Panc1 (cell line): ENCODE measurements at regions not wholly inside any gene's neighbourhood (a gene's known extent, or its start where the extent isn't known, plus 50 kb on each side); places are given as distances from the start of the nearest gene placed in this dataset.

Experiments
- ATAC-seq: fragments of 200-7000 bp; cut with Tn5 transposase; 2 replicates; pipeline ENCODE4 v1.9.1; 2020; ENCODE audit warnings: mild to moderate bottlenecking, moderate library complexity
- BruUV-seq: library from RNA; stranded (reverse); fragments of 400-500 nt; replicated peaks from 2 replicates; lab custom pipeline; 2021; lab: Mats Ljungman, UMichigan
- CTCF ChIA-PET: fragments of 300-600 bp; sonication (Branson Sonifier 250); formaldehyde crosslinking; loops from one replicate; lab custom pipeline; 2022; ENCODE audit warnings: antibody characterized with exemption; lab: Charles Lee
- POLR2A ChIA-PET: fragments of 300-600 bp; sonication (Branson Sonifier 250); formaldehyde crosslinking; loops from one replicate; lab custom pipeline; 2022; ENCODE audit warnings: antibody characterized with exemption; lab: Charles Lee
- DNase-seq: peaks from one replicate; pipeline ENCODE4 v3.0.0-alpha.2; 2010; ENCODE audit warnings: low read depth, low spot score
- H3K27ac ChIP-seq: 2 replicates; pipeline ENCODE4 v1.5.1; 2011; ENCODE audit warnings: mild to moderate bottlenecking, low read length, inconsistent platforms
- H3K27me3 ChIP-seq: fragments of 200-500 bp; sonication (Bioruptor generic); 2 replicates; pipeline ENCODE4 v1.6.0; 2014; ENCODE audit warnings: low read length, inconsistent platforms; ENCODE audit not compliant: control insufficient read depth, insufficient read depth
- H3K36me3 ChIP-seq: fragments of 200-500 bp; sonication (Bioruptor generic); 2 replicates; pipeline ENCODE4 v1.5.1; 2014; ENCODE audit warnings: inconsistent platforms, mild to moderate bottlenecking, low read length, moderate library complexity; ENCODE audit not compliant: control insufficient read depth, insufficient read depth
- H3K4me1 ChIP-seq: 2 replicates; pipeline ENCODE4 v1.5.1; 2011; ENCODE audit warnings: inconsistent platforms, mild to moderate bottlenecking, low read length, moderate library complexity; ENCODE audit not compliant: control insufficient read depth, insufficient read depth
- H3K4me3 ChIP-seq, 2 experiments: 2 replicates each; pipeline ENCODE4 v1.5.1; 2011 to 2012; ENCODE audit warnings: low read depth in 2 of 2, low read length in 2 of 2, mild to moderate bottlenecking in 2 of 2, inconsistent platforms in 1 of 2, moderate library complexity in 1 of 2
- H3K9me3 ChIP-seq: fragments of 200-500 bp; sonication (Bioruptor generic); 2 replicates; pipeline ENCODE4 v1.5.1; 2014; ENCODE audit warnings: low read depth, mild to moderate bottlenecking, inconsistent platforms, low read length, moderate library complexity; ENCODE audit not compliant: control insufficient read depth, insufficient read depth
- CTCF ChIP-seq: fragments of 450-650 bp; IDR thresholded peaks from 2 replicates; pipeline ENCODE4 v1.5.1; 2017; ENCODE audit warnings: mild to moderate bottlenecking
- POLR2AphosphoS5 ChIP-seq: IDR thresholded peaks from 2 replicates; pipeline ENCODE4 v1.6.1; 2012; ENCODE audit warnings: mild to moderate bottlenecking, low read depth, low read length, moderate library complexity
- REST ChIP-seq, 2 experiments: IDR thresholded peaks; 2 replicates each; pipeline ENCODE4 v1.6.1; 2011 to 2012; ENCODE audit warnings: low read depth in 2 of 2, control low read depth in 1 of 2, low read length in 1 of 2, mild to moderate bottlenecking in 1 of 2, moderate library complexity in 1 of 2; ENCODE audit not compliant: insufficient read depth in 1 of 2
- SIN3A ChIP-seq: IDR thresholded peaks from 2 replicates; pipeline ENCODE4 v1.6.1; 2012; ENCODE audit warnings: low read depth, mild to moderate bottlenecking, low read length, moderate library complexity, borderline replicate concordance; ENCODE audit not compliant: insufficient read depth
- TCF7L2 ChIP-seq: IDR thresholded peaks from 2 replicates; pipeline ENCODE4 v1.6.1; 2011; ENCODE audit warnings: mild to moderate bottlenecking, low read depth, low read length, inconsistent platforms
- in situ Hi-C: cut with HindIII; loops from 2 replicates; pipeline ENCODE4 v1.10.0; 2016; ENCODE audit warnings: low sequenced_read_pairs, low pct_unique_long_range_greater_than_20kb
- intact Hi-C: fragments of 100-400 bp; cut with micrococcal nuclease; formaldehyde crosslinking; loops from one replicate; pipeline ENCODE4 v1.10.0; 2022; ENCODE audit not compliant: unreplicated experiment

DNA sequence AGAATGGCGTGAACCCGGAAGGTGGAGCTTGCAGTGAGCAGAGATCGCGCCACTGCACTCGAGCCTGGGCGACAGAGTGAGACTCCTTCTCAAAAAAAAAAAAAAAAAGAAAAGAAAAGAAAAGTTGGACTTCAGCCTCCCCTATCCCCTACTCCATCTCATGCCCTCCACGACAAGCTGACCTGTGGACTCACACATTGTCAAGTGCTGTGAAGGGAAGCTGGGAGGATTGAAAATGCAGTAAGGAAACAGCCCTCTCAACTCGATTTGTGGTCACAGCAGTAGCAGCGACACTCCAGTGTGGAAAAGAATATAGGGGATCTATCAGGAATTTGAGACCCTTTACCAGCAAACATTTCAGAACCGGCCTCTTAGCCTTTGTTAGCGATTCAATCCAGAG lies 103.6 kb upstream of the SVIL start:
- ATAC-seq, result no peak
- Histone ChIP-seq H3K27me3 (no peaks in the 10 kb centered on the region), H3K9me3 (no peaks in the 10 kb centered on the region), H3K27ac (peak overlapping the region; percentile 17; the same call in 1 of the 2 replicates), H3K36me3 (no peaks in the 10 kb centered on the region), H3K4me1 (peaks cover 13% of the 10 kb centered on the region), H3K4me3 (no peak overlapping the region)
- BruUV-seq, result no TSS peak
- intact Hi-C loops (loop anchor here (5.0 kb wide), 1 partner anchor 119 kb away; no protein-coding TSS in a partner anchor), in situ Hi-C loops (no loop called here)
- TF ChIP-seq TCF7L2, result no peak
- no peak for TF ChIP-seq POLR2AphosphoS5
- TF ChIP-seq REST (IDR thresholded peaks at IDR 0.05; ENCODE audit: insufficient read depth in 1 of 2, low read depth in 2 of 2, low read length in 1 of 2), result no peak
- no peak for TF ChIP-seq CTCF
- TF ChIP-seq SIN3A, result no peak
- ChIA-PET POLR2A (no interaction called here), CTCF (interaction anchor here (0.6 kb wide), 1 partner anchor 712 kb away, joined by 10 read pairs; no protein-coding TSS in a partner anchor)
- DNase-seq, result no peak

DNA sequence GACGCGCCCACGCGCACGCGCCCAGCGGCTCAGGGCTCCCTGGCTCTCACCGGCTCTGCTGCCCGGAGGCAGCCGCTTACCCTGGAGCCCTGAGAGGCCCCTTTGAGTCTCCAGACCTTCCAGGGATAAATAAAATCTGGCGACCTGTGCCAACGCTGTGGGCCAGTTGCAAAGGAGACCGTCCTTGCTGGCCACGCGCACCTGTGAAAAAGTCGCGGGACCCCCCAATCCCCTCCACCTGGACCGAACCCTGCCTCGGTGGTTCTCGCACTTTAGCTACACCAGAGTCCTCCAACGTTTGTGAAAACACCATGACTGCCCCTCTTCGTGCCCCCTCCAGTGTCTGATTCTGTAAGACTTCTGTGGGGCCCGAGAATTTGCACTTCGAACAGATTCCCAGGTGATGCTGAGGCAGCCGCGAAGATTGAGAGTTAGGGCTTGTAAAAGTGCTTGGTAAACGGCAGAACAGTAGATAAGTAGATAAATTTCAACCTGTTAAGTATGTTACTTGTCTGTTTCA lies 102.4 kb upstream of the SVIL start:
- Histone ChIP-seq H3K4me3 (peak overlapping the region; percentile 36 to 72), H3K36me3 (no peaks in the 10 kb centered on the region), H3K27me3 (no peaks in the 10 kb centered on the region), H3K4me1 (peaks cover 13% of the 10 kb centered on the region), H3K27ac (peak overlapping the region; percentile 75), H3K9me3 (no peaks in the 10 kb centered on the region)
- ChIA-PET CTCF (no interaction called here), POLR2A (no interaction called here)
- no peak; the same call in 1 of the 2 replicates for ATAC-seq
- no TSS peak for BruUV-seq
- DNase-seq, result no peak
- no peak for TF ChIP-seq CTCF
- no peak for TF ChIP-seq POLR2AphosphoS5
- TF ChIP-seq TCF7L2, result no peak
- no peak for TF ChIP-seq REST (IDR thresholded peaks at IDR 0.05; ENCODE audit: insufficient read depth in 1 of 2, low read depth in 2 of 2, low read length in 1 of 2)
- TF ChIP-seq SIN3A, result no peak
- in situ Hi-C loops, result no loop called here
- intact Hi-C loops, result loop anchor here (5.0 kb wide), 1 partner anchor 120 kb away; no protein-coding TSS in a partner anchor
